ENCODE measurements at regions not wholly inside any gene's neighbourhood (a gene's known extent, or its start where the extent isn't known, plus 50 kb on each side); places are given as distances from the start of the nearest gene placed in this dataset.

DNA sequence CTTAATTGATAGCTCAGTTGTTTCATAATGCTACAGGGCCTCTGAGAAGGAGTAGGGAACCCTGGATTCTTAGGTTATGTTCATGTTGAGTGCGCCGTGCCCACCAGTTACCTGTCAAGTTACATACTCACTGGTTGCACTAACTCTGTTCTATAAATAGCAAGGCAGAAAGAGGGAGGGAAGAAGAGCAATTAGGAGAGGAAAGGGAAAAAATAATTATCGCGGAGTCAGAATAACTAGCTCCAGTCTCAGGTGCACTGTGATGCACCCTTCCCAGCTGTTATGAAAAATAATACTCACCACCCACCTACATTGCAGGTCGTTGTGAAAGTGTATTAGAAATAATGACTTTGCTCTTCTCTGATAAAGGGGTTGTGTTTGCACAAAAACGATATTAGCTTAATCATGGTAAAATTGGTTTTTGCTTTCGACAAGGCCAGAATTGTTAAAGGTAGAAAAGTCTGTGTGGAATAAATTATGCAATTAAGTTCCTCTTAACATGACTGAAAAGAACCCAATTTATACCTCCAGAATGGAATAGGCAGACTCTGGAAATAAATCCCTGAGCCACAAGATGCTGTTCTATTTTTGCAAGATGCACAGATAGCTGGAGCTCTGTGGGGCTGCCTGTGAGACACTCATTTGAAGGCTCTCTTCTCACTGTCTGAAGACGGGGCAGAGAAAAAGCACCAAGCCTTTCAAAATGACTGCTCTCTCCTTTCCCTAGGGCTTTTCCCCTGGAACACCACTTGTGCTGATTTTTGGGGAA is 137.6 kb upstream of the PITRM1 start:
- DNase-seq (ENCODE audit: low read depth), result no peak

DNA sequence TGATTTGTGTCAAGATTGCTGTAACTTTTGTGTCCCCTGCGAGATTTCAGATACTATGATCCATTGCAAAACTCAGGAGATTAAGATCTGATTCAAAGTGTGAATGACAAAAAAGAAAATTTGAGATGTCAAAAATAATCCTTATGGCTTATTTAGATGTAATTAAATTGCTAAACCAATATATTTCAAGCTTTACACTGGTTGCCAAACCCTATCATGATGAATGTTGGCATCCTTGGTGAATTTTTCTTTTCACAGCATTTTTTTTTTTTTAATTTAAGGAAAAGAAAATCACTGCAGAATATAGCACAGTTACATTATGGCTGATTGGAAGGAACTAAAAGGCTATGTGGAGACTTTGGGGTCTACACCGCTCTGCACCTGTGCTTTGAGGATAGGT is 133.5 kb upstream of the PITRM1 start:
- DNase-seq (ENCODE audit: low read depth), result no peak

DNA sequence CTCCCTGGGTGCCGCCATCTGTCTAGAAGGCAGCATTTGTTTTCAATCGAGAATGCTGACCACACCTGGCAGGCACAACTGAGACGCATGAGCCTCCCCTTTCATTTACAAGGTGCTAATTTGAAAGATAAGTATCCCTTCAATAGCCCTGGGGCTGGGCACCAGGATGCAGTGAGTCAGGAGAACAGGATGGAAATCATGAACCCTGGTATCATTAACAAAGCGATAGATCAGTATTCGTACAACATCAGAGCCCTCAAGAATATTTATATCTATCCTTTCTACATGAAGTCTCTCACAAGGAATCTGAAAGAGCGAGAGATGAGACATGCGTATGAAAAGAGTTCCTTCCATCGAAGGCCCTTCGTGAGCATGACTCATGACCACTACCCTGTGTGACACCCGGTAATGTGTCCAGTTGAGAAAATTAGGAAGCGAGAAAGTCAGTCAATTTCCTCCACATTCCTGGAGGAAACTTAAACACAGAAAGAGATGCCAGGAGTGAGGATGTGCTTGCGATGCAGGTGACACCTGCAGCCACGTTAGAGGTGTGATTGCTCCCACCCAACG is 123.1 kb upstream of the PITRM1 start:
- DNase-seq (ENCODE audit: low read depth), result no peak

DNA sequence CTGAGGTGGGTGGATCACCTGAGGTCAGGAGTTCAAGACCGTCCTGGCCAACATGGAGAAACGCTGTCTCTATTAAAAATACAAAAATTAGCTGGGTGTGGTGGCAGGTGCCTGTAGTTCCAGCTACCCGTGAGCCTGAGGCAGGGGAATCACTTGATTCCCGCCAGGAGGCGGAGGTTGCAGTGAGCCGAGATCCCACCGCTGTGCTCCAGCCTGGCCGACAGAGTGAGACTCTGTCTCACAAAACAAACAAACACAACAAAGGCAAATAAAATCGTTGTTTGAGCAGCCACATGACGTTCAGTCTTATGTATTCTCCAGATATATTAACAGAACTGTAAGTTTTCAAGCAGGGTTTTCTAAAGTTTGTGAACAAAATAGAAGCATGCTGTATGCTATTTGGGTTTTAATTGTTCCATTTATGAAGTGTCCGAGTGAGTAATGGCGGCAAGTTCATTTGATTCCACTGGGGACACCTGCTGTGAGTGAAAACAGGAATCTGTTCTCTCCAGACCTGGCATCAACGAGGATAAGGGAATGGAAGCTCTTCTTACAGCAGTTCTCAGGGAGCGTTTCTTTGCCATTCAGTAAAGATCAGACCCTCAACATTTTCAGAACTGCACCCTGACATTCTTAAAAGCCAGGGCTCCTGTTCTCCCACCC is 122.5 kb upstream of the PITRM1 start:
- no peak for DNase-seq (ENCODE audit: low read depth)

DNA sequence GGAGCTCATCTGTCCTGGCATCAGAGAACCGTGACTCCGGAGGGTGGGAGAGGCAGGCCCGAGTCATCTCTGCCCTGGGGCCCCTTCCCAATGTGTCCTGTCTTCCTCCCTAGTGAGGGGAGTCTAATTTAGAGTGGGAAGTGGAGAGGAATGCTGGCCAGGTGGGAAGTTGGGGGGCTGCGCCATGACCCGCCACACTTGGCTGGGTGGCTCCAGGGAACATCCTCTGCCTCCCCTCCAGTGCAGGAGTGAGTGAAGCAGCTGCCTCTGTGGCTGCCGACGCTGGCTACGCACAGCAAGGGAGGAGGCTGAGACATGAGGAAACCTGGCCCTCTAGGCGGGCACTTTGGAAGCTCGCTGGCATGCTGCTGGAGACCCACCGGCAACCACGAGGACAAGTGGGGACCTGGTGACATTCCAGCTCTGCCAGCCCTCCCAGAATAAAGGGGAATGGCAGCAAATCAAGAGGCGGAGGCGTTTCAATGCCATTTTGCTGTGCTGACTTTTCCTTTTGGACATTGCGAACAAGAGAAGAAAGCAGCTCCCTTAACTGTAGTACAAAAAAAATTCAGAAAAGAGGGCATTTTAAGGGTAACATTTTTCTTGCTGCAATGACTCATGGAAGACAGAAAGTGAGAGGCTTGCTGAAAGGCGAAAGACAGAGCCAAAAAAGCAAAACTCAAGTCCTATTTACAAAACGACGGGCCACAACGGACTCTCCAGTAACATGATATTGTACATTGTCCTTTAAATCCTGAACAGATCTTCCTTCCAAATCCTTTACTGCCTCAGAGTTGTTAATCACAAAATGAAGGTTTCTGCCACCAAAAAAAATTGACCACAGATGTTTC is 121.2 kb upstream of the PITRM1 start:
- no peak for DNase-seq (ENCODE audit: low read depth)

DNA sequence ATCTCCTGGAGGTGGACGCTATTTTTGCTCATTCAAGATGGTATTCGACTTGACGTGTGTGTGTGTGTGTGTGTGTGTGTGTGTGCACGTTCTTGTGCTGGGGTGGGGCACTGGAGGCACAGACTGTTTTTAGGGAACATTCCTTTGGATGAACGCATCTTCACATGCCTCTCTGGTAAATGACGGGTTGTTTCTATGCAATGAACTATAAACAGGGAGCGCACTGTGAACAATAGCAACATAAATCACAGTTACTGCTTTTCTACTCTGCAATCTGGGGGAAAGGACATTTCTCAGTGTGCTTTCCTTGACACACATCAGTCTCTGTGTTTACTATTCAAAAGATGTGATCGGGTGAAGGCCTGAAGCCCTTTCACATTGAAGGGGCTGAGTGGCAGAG is 120.1 kb upstream of the PITRM1 start:
- no peak for DNase-seq (ENCODE audit: low read depth)

DNA sequence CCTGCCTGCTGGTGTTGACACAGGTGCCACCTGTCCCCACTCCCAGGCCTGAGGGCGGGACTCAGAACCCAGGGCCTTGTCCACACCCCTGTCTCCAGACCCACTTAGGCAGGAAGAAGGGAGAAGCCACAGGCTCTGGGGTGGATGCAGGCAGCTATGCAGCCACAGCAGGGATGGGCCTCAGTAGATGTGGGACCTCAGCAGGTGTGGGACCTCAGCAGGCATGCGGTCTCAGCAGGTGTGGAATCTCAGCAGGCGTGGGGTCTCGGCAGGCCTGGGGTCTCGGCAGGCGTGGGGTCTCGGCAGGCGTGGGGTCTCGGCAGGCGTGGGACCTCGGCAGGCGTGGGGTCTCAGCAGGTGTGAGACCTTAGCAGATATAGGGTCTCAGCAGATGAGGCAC is 118.0 kb upstream of the PITRM1 start:
- DNase-seq (ENCODE audit: low read depth), result no peak

DNA sequence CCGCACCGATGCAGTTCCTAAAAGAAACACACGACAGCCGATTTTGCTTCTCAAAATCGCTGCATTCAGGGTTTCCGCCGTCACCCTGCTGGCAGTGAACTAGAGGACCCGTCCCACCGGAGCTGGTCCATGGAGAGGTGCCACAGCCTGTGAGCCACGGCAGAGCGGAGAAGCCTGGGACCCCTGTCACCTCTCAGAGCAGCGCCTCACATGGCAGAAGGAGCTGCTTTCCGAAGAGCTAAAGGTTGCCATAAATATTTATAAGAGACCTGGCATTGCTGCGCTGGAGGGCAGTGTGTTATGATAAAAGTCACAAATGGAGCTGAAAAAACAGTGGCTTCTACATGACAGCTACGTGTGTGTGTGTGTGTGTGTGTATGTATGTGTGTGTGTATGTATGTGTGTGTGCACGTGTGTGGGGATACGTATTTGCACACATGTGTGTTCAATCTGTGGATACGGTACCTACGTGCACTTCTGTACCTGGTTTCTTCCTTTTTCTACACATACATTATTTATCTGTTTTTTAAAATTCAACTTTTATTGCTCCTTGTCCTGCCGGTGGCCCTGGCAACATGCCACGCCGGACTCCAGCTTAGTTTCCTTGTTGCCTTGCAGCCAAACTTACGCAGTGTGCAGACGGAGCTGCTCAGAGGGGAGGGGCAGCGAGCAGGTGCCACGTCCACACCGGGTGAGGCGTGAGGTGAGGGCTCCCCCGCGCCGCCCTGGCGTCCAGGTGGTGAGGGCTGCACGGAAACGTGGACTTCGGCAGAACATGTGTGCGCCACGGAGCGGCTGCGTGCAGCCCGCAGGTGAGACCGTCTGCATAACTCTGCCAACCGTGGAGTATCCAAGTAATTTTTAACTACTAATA is 115.2 kb upstream of the PITRM1 start:
- DNase-seq (ENCODE audit: low read depth), result no peak

DNA sequence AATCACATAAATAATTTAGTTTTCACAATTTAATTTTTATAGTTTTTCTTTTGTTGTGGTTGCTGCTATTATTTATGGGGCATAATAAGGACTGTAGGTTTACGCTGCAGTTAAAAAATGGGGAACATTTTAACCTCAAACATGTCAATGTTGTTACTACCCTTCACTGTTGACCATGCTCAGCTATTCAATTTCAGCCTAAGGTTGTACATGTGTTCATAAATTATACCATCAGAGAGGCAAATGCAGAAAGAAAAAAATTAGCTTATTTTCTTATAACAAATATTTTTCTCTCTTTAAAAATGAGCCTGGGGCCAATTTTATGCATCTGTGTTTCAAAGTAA is 110.1 kb upstream of the PITRM1 start:
- no peak for DNase-seq (ENCODE audit: low read depth)

DNA sequence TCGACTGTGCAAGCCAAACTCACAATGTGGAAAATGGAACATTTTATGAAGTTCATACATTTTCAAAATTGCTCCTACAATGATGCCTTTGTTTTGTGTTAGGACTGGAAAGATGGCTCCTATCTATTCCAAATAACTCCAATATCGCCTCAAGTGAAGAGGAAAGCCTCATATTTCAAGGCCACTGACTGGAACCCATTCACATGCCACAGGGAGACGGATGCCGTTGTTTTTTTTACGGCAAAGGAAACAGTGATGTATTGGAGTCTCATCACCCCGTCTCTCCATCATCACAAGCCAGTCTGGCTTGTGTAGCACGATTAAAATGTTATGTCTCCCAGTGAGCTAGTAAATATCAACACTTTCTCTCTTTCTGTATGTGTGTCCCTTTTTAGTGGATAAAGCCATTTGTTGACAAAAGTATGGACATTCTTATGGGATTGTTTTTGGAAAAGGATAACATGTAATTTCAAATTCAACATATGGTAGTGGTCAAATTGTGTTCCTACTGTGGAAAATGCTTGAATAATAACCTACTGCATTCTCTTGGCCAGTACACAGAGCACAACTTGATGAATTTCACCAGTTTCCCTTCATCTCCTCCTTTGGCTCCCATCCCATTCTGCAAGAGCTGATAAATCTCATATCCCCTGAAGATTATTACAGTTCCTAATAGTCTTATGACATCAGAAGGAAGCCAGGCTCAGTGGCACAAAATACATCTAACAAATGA is 109.5 kb upstream of the PITRM1 start:
- no peak for DNase-seq (ENCODE audit: low read depth)

DNA sequence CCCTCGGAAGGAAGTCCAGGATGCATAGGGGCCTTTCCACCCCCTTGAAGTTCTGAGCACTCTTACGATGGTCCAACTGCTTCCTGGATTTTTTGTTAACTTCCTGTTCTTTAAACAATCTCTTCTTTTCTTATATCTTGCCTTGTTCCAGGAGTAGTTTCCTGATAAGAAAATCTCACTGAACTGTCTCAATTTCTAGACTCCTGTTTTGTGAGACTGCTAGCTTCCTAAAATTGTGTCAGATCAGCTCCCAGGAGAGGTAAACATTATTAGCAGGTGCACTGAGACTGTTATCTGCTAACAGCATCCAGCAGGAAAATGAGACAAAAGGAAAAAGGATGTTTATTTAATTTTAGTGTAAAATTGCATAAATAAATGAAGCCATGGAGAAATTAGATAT is 106.2 kb upstream of the PITRM1 start:
- no peak for DNase-seq (ENCODE audit: low read depth)

DNA sequence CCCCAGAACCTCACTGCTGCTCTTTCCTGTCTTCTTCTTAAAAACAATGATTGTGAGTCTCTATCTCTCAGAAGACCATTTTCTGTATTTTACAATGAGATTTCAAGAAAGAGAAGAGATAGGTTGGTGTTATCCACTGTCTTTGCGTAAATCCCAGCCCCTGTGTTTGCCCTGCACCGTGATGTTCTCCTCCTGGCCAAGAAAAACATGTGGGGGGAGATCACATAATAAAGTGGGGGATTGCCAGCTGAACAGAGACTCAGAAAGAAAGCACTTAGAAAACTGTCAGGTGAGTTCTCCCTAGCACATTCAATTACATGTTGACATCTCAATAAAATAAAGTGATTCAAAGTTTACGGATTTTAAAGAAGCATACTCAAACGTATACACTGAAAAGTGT is 105.0 kb upstream of the PITRM1 start:
- no peak for DNase-seq (ENCODE audit: low read depth)

DNA sequence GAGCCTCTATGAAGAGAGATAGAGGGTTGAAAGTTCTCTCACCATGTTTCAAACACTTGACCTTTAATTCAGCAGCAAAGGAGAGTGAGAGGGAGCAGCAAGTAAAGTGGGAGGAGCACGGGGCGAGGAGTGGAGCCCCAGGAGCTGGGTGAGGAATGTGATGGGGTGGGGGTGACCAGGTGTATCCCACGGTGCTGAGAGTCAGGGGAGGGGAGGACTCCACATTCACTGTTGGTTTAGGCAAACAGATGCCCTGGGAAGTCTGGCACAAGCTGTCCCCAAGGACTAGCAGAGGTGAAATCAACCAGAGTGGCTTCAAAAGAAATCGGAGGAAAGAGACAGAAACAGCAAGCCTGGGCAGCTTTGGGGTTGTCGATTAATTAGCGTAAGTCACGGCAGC is 101.8 kb upstream of the PITRM1 start:
- no peak for DNase-seq (ENCODE audit: low read depth)

DNA sequence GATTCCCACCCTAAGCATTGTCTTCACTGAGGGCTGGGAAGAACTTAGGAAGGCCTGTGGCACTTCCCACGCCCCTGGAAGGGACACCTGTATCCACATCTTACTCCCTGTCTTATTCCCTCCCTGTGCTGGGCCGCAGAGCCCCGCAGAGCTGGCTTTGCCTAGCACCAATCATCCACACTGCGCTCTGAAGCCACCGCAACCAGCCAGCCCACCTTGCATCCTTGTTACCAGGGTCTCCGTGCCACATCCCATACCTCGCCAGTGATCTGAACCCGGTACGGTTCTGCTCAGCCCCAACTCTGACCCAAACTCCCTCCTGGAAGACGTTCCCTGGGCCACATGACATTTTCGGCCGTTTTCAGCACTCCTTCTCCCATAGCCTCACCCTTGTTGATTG is 101.4 kb upstream of the PITRM1 start:
- no peak for DNase-seq (ENCODE audit: low read depth)

DNA sequence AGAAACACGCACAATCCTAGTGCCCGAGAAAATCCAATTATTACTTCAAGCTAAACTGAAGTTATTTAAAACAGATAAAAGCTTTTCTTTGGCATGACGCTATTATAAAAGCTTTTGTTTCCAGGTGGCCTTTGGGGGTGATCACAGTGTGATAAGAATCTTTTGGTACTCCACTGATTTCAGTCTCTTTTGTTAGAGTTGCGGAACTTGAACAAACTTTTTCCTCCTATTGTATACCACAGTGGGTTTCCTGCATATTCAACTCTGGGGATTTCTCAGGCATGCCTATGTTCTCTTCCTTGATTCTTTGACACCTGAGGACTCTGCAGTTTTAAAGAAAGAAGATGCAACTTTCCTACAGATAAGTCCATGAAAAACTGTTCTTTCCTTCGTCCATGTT is 99.7 kb upstream of the PITRM1 start:
- DNase-seq (ENCODE audit: low read depth), result no peak

DNA sequence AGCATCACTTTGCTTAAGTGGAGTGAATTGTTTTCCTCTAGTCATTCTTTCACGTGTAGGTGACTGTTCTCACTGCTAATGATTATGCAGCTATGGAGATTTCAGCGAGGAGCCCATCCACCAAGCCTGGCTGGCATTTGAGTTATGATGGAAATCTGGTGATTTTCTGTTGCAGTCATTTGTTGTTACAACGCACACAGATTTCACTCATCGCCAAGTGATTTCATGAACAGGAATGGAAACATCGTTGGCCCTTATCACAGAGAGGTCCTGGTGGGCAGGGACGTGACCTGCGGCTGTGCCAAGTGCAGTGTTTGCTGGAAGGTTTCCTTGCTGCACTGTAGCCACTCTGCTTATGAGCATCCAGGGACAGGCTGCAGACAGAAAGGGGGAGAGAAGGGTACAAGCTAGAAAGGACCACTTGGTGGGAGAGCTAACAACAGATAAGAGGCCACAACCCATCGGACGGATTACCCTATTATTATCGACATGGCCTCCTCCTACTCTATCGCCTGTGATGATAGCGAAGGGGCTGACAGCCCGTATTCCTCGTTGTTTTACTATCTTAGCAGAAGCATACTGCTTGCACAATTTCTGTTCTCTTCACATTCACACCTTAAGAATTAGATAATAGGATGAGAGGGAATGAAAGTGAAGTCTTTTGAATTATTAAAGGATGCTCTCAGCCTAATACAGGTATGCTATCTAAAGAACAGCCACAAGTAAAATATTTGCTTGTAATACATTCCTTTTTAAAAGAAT is 99.0 kb upstream of the PITRM1 start:
- no peak for DNase-seq (ENCODE audit: low read depth)

DNA sequence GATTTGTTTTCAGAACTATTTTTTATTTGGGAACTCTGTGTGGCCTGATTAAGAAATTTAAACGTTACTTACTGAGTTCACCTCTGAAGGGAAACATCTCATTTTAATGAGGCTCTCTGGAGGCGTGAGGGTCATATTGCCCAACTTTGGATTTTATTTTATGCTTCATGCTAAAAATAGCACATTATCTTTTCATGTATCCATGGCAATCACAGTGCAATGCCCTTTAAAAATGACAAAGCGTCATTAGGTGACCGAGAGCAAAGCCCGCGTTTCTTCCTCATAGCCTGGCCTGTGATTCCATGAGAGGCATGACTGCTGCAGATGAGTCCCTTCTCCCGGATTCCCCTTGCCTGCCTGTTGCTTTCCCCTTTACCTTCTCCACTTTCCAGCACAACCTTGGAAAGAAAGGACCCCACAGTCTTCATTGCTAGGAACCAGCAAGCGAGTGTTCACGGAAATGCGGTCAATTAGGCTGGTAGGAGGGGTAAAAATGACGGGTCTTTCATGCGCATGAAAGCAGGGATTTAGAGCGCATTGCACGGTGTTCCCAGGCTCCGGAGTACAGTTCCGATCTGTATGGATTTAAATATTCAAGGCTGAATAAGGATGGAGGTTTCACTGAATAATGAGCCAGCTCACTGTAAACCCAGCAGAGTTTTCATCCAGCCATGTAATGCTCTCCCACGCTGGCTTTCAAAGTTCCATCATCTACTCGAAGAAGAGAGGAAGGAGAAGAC is 98.2 kb upstream of the PITRM1 start:
- no peak for DNase-seq (ENCODE audit: low read depth)

DNA sequence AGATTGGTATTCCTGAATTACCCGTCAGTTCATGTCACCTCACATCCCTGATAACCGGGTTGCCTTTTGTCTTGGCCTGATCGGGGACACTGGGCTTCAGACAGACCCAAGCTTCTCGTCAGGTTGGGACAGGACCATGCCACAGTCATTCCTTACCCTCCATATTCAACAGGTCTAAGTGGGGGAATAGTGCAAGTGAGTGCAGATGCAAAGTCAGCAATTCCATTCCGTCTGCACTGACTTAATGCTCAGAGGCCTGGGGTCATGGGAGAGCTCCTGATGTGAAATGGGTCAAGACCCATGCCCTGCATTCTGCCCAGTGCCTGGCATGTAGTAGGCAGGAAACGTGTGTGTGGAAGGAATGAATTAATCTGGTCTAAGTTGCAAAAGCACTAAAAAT is 95.4 kb upstream of the PITRM1 start:
- no peak for DNase-seq (ENCODE audit: low read depth)

DNA sequence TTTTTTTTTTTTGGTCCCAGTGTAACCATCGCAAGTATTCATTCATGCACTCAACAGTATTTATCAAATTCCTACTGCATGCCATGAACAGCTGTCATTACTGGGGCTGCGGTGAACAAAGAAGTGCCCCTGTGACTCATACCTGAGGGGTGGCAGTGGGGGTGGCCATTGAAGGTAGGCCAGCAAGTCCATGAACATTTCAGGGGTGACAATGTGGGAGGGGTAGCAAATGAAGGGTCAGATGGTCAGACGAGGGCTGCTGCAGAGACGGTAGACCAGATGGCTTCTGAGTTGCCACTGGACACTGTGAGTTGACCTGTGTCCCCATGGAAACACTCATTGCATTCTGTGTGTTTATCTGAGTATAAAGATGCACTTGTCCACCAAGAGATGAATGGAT is 92.5 kb upstream of the PITRM1 start:
- no peak for DNase-seq (ENCODE audit: low read depth)

All from T-helper 22 cell (primary cell).